Lower leg skin (tissue), 3 donors: ENCODE measurements at regions not wholly inside any gene's neighbourhood (a gene's known extent, or its start where the extent isn't known, plus 50 kb on each side); places are given as distances from the start of the nearest gene placed in this dataset.

Source experiments
- POLR2A ChIP-seq, 2 donors: fragments of 450-650 bp; IDR thresholded peaks; one replicate each; pipeline ENCODE4 v1.6.1; 2016 to 2017; ENCODE audit warnings: antibody characterized with exemption in 2 of 2, mild to moderate bottlenecking in 1 of 2, moderate library complexity in 1 of 2
- TF ChIP-seq, protein P1 (sequence below), 3 donors: fragments of 450-650 bp; IDR thresholded peaks; one replicate each; pipeline ENCODE4 v1.5.1; 2016; ENCODE audit warnings: antibody characterized with exemption in 3 of 3, mild to moderate bottlenecking in 3 of 3, moderate library complexity in 2 of 3

DNA sequence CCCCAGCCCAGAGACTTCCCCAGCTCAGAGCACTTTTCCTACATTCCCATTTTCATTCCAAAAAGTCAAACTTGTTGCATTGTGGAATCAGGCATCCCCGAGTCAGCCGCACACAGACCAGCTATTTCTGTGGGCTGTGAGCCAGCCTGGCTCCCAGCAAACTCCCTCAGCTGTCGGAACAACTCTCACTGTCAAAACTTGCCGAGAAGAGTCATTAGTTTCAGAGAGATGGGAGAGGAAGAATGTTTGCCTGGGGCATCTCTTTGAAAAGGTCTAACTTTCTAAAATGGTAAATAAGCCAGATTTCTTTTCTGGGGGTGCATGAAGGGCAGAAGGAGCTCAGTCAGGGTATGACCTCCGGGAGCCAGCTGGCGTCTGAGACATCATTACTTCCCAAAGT is 280.0 kb downstream of the TMEM114 start:
- no peak for TF ChIP-seq POLR2A (IDR thresholded peaks at IDR 0.05)
- TF ChIP-seq, protein P1, sequence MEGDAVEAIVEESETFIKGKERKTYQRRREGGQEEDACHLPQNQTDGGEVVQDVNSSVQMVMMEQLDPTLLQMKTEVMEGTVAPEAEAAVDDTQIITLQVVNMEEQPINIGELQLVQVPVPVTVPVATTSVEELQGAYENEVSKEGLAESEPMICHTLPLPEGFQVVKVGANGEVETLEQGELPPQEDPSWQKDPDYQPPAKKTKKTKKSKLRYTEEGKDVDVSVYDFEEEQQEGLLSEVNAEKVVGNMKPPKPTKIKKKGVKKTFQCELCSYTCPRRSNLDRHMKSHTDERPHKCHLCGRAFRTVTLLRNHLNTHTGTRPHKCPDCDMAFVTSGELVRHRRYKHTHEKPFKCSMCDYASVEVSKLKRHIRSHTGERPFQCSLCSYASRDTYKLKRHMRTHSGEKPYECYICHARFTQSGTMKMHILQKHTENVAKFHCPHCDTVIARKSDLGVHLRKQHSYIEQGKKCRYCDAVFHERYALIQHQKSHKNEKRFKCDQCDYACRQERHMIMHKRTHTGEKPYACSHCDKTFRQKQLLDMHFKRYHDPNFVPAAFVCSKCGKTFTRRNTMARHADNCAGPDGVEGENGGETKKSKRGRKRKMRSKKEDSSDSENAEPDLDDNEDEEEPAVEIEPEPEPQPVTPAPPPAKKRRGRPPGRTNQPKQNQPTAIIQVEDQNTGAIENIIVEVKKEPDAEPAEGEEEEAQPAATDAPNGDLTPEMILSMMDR (IDR thresholded peaks at IDR 0.05) = no peak
